Thyroid gland (tissue), 4 donors: ENCODE measurements at regions not wholly inside any gene's neighbourhood (a gene's known extent, or its start where the extent isn't known, plus 50 kb on each side); places are given as distances from the start of the nearest gene placed in this dataset.

ENCODE experiments used
- CTCF ChIP-seq, 6 experiments: fragments of 200-600 bp in 3 of 6; fragments of 450-650 bp in 3 of 6; sonication (generic) in 3 of 6; IDR thresholded peaks; one replicate each; pipeline ENCODE4 v1.5.1; 2016 to 2019; ENCODE audit warnings: antibody characterized with exemption in 6 of 6, mild to moderate bottlenecking in 2 of 6, inconsistent platforms in 1 of 6, moderate library complexity in 1 of 6
- POLR2A ChIP-seq, 2 donors: fragments of 450-650 bp; IDR thresholded peaks; one replicate each; pipeline ENCODE4 v1.6.1; 2017; ENCODE audit warnings: antibody characterized with exemption in 2 of 2, mild to moderate bottlenecking in 2 of 2, moderate library complexity in 1 of 2

GRCh38 chr4:27087306-27088045 lies 226.8 kb downstream of the STIM2 start:
- TF ChIP-seq CTCF (IDR thresholded peaks at IDR 0.05) (no peak), POLR2A (IDR thresholded peaks at IDR 0.05) (no peak)
